ENCODE measurements at regions not wholly inside any gene's neighbourhood (a gene's known extent, or its start where the extent isn't known, plus 50 kb on each side); places are given as distances from the start of the nearest gene placed in this dataset.

DNA sequence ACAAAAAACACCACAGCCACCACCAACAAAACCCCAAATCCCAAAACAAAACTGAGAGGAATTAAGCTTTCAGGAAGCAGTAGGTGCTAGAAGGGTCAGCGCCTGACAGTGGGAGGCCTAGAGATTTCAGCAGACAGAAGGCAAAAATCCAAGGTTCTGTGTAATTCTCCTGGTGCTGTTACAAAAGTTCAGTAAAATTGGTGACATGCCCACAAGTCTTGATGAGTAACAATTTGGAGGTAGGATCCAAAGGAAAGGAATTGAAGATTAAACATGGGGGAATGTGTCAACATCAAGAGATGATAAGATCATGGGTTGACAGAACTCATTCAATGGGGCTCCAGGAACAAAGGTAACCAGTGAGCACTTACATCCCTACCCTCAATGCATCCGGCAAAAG is 653.8 kb upstream of the CPEB2 start:
- TF ChIP-seq, protein P1, sequence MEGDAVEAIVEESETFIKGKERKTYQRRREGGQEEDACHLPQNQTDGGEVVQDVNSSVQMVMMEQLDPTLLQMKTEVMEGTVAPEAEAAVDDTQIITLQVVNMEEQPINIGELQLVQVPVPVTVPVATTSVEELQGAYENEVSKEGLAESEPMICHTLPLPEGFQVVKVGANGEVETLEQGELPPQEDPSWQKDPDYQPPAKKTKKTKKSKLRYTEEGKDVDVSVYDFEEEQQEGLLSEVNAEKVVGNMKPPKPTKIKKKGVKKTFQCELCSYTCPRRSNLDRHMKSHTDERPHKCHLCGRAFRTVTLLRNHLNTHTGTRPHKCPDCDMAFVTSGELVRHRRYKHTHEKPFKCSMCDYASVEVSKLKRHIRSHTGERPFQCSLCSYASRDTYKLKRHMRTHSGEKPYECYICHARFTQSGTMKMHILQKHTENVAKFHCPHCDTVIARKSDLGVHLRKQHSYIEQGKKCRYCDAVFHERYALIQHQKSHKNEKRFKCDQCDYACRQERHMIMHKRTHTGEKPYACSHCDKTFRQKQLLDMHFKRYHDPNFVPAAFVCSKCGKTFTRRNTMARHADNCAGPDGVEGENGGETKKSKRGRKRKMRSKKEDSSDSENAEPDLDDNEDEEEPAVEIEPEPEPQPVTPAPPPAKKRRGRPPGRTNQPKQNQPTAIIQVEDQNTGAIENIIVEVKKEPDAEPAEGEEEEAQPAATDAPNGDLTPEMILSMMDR (conservative IDR thresholded peaks at IDR 0.05; ENCODE audit: low read depth, low read length), result no peak
- no peak for TF ChIP-seq EZH2 (IDR thresholded peaks at IDR 0.05; ENCODE audit: low read length, unreplicated experiment)
